ENCODE measurements at regions not wholly inside any gene's neighbourhood (a gene's known extent, or its start where the extent isn't known, plus 50 kb on each side); places are given as distances from the start of the nearest gene placed in this dataset.
A peak's percentile ranks its signal among the peaks of the same experiment; 100 is the strongest.

- no peak for DNase-seq
These were observed 122.2 kb downstream of the NAV1 start for GRCh38 chr1:201660931-201661822.

GRCh38 chr1:201661823-201662359, 123.0 kb downstream of the NAV1 start:
- no peak for DNase-seq

GRCh38 chr1:201662646-201663045, 123.7 kb downstream of the NAV1 start:
- DNase-seq, result no peak

DNA sequence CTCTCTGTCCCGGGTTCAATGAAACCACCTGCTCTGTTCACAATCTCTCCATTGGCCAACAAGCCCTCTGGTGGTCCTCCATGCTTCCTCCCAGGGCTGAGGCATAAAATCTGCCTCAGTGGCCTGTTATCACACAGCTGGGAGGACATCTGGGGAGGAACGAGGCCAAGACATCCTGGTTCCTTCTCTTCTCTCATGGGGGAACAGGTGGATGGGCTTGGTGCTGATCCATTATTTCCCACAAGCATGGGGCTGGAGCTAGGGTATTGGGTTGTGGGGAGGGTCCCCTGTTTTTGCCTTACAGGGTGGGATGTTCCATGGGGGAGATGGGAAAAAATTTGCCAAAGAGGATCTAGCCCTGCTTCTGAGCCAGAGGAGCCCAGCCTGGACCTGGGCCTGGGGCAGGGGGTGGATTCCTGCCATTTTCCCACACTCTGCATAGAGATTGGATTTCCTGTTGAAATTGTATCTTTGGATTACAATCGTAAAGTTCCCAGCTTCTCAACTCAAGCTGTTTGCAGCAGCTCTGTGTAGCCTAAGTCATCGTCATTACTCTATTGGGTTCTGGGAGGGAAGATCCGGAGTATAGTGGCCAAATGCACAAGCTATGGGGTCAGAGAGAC, 124.7 kb downstream of the NAV1 start:
- DNase-seq, result no peak

- DNase-seq, result no peak
These were observed 126.1 kb downstream of the NAV1 start for GRCh38 chr1:201665036-201665435.

GRCh38 chr1:201666102-201666501, 127.2 kb downstream of the NAV1 start:
- no peak for DNase-seq

- DNase-seq, result no peak
These were observed 127.7 kb downstream of the NAV1 start for GRCh38 chr1:201666645-201667044.

DNA sequence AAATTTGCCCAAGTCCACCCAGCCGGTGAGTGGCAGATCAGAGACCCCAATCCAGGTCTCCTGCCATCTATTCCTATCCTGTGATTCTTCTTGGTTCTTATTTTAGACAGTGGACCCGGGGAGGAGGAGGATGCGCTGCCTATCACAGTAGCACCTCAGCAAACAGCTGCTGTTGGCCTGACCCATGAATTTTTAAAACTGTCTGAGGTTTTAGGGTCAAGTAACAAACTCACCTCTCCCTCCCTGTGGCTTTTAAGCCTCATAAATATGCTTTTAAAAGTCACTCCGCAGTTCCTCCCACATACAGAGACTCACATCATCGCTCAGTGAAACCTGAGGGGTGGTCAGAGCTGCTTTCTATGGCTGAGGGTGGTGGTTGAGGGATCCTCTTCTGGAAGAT, 128.6 kb downstream of the NAV1 start:
- DNase-seq, result no peak

DNA sequence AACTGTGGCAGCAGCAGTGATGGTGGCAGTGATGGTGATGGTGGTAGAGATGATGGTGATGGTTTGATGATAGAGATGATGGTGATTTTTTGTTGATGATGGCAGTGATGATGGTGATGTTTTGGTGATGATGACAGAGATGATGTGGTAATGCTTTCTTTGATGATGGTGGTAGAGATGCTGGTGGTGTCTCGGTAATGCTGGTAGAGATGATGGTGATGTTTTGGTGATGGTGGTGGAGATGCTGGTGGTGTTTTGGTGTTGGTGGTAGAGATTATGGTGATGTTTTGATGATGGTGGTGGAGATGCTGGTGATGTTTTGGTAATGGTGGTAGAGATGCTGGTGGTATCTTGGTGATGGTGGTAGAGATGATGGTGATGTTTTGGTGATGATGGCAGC, 131.6 kb downstream of the NAV1 start:
- no peak for DNase-seq

- no peak for DNase-seq
These were observed 133.8 kb downstream of the NAV1 start for GRCh38 chr1:201672685-201673084.

DNA sequence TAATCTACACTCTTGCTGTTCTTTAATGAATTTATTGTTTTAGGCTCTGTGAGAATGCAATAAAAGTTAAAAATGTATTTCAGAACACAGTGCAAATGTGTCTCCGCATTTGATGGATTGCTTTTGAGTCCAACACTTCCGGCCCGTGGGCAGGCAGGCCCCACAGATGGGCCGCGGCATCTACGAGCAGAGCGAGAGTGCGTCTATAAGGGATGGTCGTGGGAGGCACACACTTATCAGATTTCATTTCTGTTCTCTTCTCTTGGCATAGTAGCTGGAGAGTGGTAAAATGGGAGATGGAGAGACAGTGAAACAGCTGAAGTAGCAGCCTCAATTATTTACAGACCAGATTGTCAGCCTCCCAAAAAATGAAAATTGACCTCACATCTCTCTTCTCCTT, 134.2 kb downstream of the NAV1 start:
- no peak for DNase-seq

GRCh38 chr1:201673915-201674314, 135.0 kb downstream of the NAV1 start:
- no peak for DNase-seq

DNA sequence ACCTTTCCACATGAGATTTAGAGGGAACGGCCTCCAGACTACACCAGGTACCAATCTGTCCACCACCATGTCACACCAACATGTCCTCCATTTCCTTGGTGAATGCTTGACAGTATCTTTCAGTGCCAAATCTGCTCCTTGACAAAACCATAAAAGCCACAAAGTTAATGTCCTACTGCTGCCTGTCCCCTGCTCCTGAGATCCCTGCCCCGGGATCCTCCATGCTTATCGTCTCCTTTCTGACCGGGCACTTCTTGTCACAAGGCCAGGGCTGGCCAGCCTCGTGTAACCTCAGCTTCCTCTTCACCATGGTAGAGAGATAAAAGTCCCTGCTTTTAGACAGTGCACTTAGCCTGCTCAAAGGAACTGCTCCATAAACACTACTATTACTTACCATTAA, 136.2 kb downstream of the NAV1 start:
- DNase-seq, result no peak

DNA sequence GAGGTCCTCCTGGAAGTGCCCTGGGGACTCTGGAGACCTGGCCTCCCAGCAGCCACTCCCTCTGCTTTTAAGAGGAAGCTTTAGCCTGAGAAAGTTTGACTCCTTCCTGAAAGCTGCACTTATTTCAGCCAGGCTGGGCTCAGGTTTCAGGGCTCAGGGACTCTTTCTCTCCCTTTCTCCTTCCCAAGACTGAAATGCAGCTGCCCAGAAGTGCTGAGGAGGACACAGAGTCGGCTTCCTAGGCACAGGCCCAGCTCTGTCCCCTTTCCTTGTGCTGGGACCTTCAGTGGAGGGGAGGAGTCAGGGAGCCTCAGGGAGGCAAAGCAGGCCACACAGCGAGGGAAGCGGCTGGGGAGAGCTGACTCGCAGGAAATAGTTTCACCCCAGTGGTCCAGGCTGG, 137.3 kb downstream of the NAV1 start:
- DNase-seq, result no peak

DNA sequence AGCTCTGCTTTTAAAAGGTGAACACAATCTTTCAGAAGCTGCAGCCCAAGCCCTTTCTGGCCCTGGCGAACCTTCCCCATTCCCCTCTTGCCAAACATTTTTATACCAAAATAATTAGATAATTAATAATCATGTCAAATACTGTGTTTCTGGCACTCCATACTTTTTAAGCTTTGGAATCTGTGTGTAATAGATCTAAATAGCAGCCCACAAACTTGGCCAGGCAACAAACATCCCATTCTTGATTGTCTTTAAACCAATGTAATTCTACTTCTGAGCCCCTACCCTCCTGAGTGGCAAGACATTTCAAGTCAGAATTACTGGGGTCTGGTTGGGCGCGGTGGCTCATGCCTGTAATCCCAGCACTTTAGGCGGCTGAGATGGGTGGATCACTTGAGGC, 137.7 kb downstream of the NAV1 start:
- no peak for DNase-seq

GRCh38 chr1:201678264-201679101, 139.6 kb downstream of the NAV1 start:
- no peak for DNase-seq

DNA sequence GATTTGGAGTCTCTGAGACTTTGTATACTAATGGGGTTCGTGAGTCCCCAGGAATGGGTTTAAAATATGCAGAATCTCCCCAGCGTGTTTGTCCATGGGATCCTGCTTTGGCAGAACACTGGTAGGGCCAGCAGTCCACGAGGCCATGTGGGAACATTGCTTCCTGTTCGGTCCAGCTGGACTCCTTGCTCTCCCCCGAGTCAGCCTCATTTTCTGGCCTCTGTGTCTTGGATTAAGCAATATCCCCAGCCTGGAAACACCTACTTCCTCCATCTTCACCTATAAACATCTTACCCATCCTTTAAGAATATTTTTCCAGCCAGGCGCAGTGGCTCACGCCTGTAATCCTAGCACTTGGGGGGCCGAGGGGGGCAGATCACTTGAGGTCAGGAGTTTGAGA, 142.4 kb downstream of the NAV1 start:
- no peak for DNase-seq

- no peak for DNase-seq
These were observed 144.0 kb downstream of the NAV1 start for GRCh38 chr1:201682964-201683363.

GRCh38 chr1:201683397-201683796, 144.5 kb downstream of the NAV1 start:
- no peak for DNase-seq

- no peak for DNase-seq
These were observed 143.5 kb upstream of the IPO9 start for GRCh38 chr1:201685485-201685884.

GRCh38 chr1:201686714-201687455, 142.1 kb upstream of the IPO9 start:
- DNase-seq, result peak; percentile 79

DNA sequence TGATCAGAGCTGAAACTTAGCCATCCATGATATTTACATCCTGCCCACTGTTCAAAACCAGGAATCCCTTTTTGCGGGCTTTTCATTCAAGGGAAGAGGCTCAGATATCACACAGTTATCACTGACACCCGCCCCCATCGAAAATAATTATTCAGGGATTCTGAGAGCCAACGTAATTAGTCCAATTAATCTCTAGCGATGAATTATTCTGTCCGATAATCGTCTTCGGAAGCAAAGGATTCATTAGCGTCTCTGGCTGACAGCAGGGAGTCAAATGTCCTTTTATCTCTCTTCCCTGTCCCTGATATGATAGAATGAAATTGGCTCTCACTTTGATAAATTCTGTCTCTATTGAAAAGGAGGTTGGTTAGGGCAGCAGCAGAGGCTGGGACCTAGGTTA, 140.4 kb upstream of the IPO9 start:
- DNase-seq, result peak; percentile 73

- DNase-seq, result no peak
These were observed 139.3 kb upstream of the IPO9 start for GRCh38 chr1:201689647-201690046.
